ENCODE measurements at regions not wholly inside any gene's neighbourhood (a gene's known extent, or its start where the extent isn't known, plus 50 kb on each side); places are given as distances from the start of the nearest gene placed in this dataset.
"Not testable (repeated sequence)": the region's sequence is repeated elsewhere in the genome, so short reads cannot be mapped to it uniquely, and the experiment has no call there.

DNA sequence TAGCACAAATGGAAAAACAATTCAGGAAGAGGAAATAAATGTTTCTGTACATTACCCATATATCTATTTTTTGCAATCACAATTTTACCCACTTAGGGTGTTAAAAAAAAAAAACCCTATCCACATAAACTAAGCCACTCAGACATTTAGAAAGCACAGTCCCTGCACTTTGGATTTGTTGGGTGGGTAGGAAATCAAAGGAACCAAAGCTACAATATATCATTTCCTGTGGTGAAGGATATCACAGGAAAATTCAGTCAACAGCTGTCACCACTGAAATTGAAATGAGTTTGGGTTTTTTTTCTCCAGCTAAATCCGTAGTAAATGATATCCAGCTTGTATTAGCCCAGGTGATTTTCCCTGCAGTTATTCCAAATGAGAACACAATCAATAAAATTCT lies 2392.4 kb downstream of the EPHA3 start:
- H3K27me3 Mint-ChIP-seq; H3K9me3 Mint-ChIP-seq; ATAC-seq (ENCODE audit: low read depth); H3K36me3 Mint-ChIP-seq; H3K4me1 Mint-ChIP-seq; H3K27ac Mint-ChIP-seq; DNase-seq; POLR2A ChIA-PET; H3K4me3 Mint-ChIP-seq: not testable (repeated sequence)

DNA sequence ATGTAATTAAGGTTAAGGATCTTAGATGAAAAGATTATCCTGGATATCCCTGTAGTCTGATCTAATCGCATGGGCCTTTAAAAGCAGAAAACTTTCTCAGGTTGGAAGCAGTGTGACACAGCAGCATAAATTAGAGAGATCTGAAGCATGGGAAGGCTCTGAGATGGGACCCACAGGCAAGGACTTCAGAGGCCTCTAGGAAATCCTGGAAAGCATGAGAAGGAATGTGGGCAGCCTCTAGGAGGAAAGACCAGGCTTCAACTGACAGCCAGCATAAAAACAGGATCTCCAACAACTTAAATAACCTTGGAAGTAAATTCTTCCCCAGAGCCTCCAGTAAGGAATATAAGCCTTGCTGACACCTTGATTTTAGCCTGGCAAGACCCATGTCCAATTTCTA lies 2397.5 kb downstream of the EPHA3 start:
- H3K4me3 Mint-ChIP-seq; H3K36me3 Mint-ChIP-seq; ATAC-seq (ENCODE audit: low read depth); H3K9me3 Mint-ChIP-seq; DNase-seq; H3K4me1 Mint-ChIP-seq; H3K27ac Mint-ChIP-seq; H3K27me3 Mint-ChIP-seq; POLR2A ChIA-PET: not testable (repeated sequence)

Measured in activated naive CD8-positive, alpha-beta T cell treated with anti-CD3 and anti-CD28 coated beads, Interleukin-2, amount 10 ng/mL, durations not matched to agents 7 days and 5 days (primary cell).